ENCODE measurements at regions not wholly inside any gene's neighbourhood (a gene's known extent, or its start where the extent isn't known, plus 50 kb on each side); places are given as distances from the start of the nearest gene placed in this dataset.

DNA sequence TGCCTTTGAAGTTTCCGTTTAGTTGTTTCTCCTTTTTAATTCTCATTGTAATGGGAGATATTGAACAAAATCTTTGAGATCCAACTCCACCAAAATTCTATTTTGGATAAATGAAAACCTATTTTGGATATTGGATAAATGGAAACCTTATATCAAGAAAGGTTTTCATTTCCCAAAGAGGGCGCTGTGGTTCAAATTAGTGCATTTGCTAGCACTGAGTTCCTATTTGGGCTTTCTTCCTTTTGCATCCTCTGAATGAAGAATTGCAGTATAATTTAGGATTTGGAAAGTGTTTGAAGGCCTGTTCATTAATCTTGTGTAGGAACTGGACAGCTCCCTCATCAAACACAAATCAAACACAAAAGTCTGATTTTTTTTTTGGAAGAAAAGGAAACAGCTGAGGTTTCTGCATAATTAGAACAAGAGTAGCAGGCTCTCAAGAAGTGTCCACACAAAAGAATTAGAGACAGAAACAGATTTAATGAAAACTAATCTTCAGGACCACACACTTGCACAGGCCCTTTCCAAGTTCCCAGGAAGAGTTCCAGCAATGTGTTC is 80.8 kb upstream of the KLF14 start:
- Mint-ChIP-seq H3K27me3 (peaks cover 10% of the 10 kb centered on the region), H3K27ac (no peak overlapping the region), H3K4me1 (no peaks in the 10 kb centered on the region), H3K4me3 (no peak overlapping the region), H3K9me3 (ENCODE audit: insufficient read depth) (peaks cover 3% of the 10 kb centered on the region)
- ATAC-seq (ENCODE audit: low read depth), result no peak
- Histone ChIP-seq H3K4me1 (ENCODE audit: control insufficient read depth in 2 of 2, insufficient read depth in 2 of 2, low read length in 2 of 2) (no peaks in the 10 kb centered on the region), H3K9ac (ENCODE audit: low read length) (no peak overlapping the region), H2AFZ (ENCODE audit: insufficient read depth, low read depth, low read length, poor library complexity, severe bottlenecking) (no peak overlapping the region), H3K79me2 (ENCODE audit: control insufficient read depth, insufficient read depth, low read length) (no peaks in the 10 kb centered on the region), H3K27ac (ENCODE audit: low read length in 2 of 2) (no peak overlapping the region), H3K27me3 (replicated peaks in 1 of 4; ENCODE audit: control extremely low read depth in 1 of 4, control insufficient read depth in 3 of 4, insufficient read depth in 4 of 4, low read length in 3 of 4) (no peaks in the 10 kb centered on the region), H3K36me3 (replicated peaks in 1 of 2; ENCODE audit: control extremely low read depth in 1 of 2, control insufficient read depth in 1 of 2, extremely low read depth in 1 of 2, insufficient read depth in 2 of 2, low read length in 1 of 2) (no peaks in the 10 kb centered on the region), H3K4me3 (ENCODE audit: control extremely low read depth in 1 of 5, extremely low read depth in 1 of 5, insufficient read depth in 1 of 5, low read depth in 2 of 5, low read length in 4 of 5) (no peak overlapping the region), H3K9me3 (ENCODE audit: control extremely low read depth in 1 of 3, control insufficient read depth in 2 of 3, insufficient read depth in 1 of 3, low read length in 2 of 3) (peaks cover 0 to 3% (median 0%) of the 10 kb centered on the region in 3 donors), H4K20me1 (ENCODE audit: control insufficient read depth, insufficient read depth, low read length, poor library complexity, severe bottlenecking) (no peaks in the 10 kb centered on the region), H3K4me2 (replicated peaks; ENCODE audit: low read depth, low read length, poor library complexity, severe bottlenecking) (no peak overlapping the region)
- intact Hi-C loops (cut with micrococcal nuclease), result no loop called here
- POLR2A ChIA-PET, result no interaction called here
- no CpG with 5 or more reads among the region's 2 CpGs for WGBS (ENCODE audit: insufficient coverage)
- no peak for DNase-seq
- no peak for TF ChIP-seq EZH2 (IDR thresholded peaks at IDR 0.05; ENCODE audit: borderline replicate concordance, insufficient read depth, low read depth, low read length, poor library complexity, severe bottlenecking)
- TF ChIP-seq, protein P1, sequence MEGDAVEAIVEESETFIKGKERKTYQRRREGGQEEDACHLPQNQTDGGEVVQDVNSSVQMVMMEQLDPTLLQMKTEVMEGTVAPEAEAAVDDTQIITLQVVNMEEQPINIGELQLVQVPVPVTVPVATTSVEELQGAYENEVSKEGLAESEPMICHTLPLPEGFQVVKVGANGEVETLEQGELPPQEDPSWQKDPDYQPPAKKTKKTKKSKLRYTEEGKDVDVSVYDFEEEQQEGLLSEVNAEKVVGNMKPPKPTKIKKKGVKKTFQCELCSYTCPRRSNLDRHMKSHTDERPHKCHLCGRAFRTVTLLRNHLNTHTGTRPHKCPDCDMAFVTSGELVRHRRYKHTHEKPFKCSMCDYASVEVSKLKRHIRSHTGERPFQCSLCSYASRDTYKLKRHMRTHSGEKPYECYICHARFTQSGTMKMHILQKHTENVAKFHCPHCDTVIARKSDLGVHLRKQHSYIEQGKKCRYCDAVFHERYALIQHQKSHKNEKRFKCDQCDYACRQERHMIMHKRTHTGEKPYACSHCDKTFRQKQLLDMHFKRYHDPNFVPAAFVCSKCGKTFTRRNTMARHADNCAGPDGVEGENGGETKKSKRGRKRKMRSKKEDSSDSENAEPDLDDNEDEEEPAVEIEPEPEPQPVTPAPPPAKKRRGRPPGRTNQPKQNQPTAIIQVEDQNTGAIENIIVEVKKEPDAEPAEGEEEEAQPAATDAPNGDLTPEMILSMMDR (IDR thresholded peaks at IDR 0.05), result peak; percentile 17
- CTCF ChIA-PET, result interaction anchor here (0.6 kb wide), 1 partner anchor 751 kb away, joined by 4 read pairs; no protein-coding TSS in a partner anchor

DNA sequence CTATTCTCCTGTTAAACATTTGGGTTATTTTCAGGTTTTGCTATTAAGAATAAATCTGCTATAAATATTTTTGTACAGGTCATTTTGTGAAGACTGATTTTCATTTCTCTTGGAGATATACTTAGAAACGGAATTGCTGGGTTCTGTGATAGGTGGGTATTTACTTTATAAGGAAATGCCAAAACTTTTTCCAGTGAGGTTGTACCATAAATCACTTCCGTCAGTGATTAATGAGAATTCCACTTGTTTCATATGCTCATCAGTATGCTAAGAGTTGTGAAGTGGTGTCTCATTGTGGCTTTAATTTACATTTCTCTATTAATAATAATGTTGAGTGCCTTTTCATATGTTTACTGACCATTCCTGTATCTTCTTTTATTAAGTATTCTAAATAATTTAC is 84.0 kb upstream of the KLF14 start:
- no peaks in the 10 kb centered on the region for H3K27me3 ChIP-seq (replicated peaks in 1 of 4; ENCODE audit: control extremely low read depth in 1 of 4, control insufficient read depth in 3 of 4, insufficient read depth in 4 of 4, low read length in 3 of 4)

More for the DNA sequence above, 84.0 kb upstream of the KLF14 start:
- no peak overlapping the region for H3K27ac ChIP-seq (ENCODE audit: low read length in 2 of 2)
- H3K4me3 ChIP-seq (ENCODE audit: control extremely low read depth in 1 of 5, extremely low read depth in 1 of 5, insufficient read depth in 1 of 5, low read depth in 2 of 5, low read length in 4 of 5), result no peak overlapping the region
- CTCF ChIA-PET, result no interaction called here
- intact Hi-C loops (cut with micrococcal nuclease), result no loop called here
- H2AFZ ChIP-seq (ENCODE audit: insufficient read depth, low read depth, low read length, poor library complexity, severe bottlenecking), result no peak overlapping the region
- DNase-seq, result no peak
- peaks cover 0 to 3% (median 0%) of the 10 kb centered on the region in 3 donors for H3K9me3 ChIP-seq (ENCODE audit: control extremely low read depth in 1 of 3, control insufficient read depth in 2 of 3, insufficient read depth in 1 of 3, low read length in 2 of 3)
- H3K4me2 ChIP-seq (replicated peaks; ENCODE audit: low read depth, low read length, poor library complexity, severe bottlenecking), result no peak overlapping the region
- H4K20me1 ChIP-seq (ENCODE audit: control insufficient read depth, insufficient read depth, low read length, poor library complexity, severe bottlenecking), result no peaks in the 10 kb centered on the region
- TF ChIP-seq, protein P1 (IDR thresholded peaks at IDR 0.05), result no peak
- TF ChIP-seq EZH2 (IDR thresholded peaks at IDR 0.05; ENCODE audit: borderline replicate concordance, insufficient read depth, low read depth, low read length, poor library complexity, severe bottlenecking), result no peak
- no peaks in the 10 kb centered on the region for H3K36me3 ChIP-seq (replicated peaks in 1 of 2; ENCODE audit: control extremely low read depth in 1 of 2, control insufficient read depth in 1 of 2, extremely low read depth in 1 of 2, insufficient read depth in 2 of 2, low read length in 1 of 2)
- POLR2A ChIA-PET, result no interaction called here
- ATAC-seq (ENCODE audit: low read depth), result no peak
- no peak overlapping the region for H3K9ac ChIP-seq (ENCODE audit: low read length)
- Mint-ChIP-seq H3K4me3 (no peak overlapping the region), H3K4me1 (peaks cover 3% of the 10 kb centered on the region), H3K27ac (no peak overlapping the region), H3K27me3 (peaks cover 15% of the 10 kb centered on the region), H3K9me3 (ENCODE audit: insufficient read depth) (no peaks in the 10 kb centered on the region)
- H3K4me1 ChIP-seq (ENCODE audit: control insufficient read depth in 2 of 2, insufficient read depth in 2 of 2, low read length in 2 of 2), result no peaks in the 10 kb centered on the region
- no CpG with 5 or more reads among the region's 2 CpGs for WGBS (ENCODE audit: insufficient coverage)
- H3K79me2 ChIP-seq (ENCODE audit: control insufficient read depth, insufficient read depth, low read length), result no peaks in the 10 kb centered on the region

Data from B cell (primary cell).